HG03520 (cell line): ENCODE measurements at regions not wholly inside any gene's neighbourhood (a gene's known extent, or its start where the extent isn't known, plus 50 kb on each side); places are given as distances from the start of the nearest gene placed in this dataset.

Source experiments
- ATAC-seq: cut with Tn5 transposase; IDR thresholded peaks from one replicate; pipeline ENCODE4 v1.9.1; 2021; ENCODE audit warnings: mild to moderate bottlenecking, moderate library complexity; ENCODE audit not compliant: unreplicated experiment

DNA sequence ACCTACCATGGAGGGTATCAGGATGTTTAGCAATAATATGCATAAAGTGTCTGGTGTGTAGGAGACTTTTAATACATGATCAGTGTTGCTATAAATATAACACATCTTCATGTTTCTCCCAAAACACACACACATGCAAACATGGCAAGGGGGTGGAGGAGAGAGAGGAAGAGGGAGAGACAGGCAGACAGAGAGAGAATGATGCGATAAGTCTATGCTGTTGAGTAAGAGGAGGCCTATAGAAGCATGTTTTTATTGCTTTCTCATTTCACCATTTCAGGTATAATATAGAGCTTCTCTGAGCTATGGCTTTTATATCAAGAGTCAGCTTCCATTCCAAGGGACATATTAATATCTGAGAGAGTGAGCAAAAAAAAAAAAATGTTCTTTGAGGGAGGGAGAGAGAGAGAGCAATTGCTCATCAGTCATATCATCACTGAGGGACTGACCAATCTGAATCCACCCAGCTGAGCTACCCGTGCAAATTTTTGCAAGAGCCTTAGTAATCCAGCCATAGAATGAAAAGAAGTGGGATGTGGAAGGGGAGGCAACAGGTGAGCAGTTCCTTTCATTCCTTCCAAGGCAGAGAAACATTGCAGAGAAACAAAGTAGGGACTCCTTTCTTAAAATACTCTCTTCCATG, 54.8 kb upstream of the RASSF8 start:
- ATAC-seq = no peak

DNA sequence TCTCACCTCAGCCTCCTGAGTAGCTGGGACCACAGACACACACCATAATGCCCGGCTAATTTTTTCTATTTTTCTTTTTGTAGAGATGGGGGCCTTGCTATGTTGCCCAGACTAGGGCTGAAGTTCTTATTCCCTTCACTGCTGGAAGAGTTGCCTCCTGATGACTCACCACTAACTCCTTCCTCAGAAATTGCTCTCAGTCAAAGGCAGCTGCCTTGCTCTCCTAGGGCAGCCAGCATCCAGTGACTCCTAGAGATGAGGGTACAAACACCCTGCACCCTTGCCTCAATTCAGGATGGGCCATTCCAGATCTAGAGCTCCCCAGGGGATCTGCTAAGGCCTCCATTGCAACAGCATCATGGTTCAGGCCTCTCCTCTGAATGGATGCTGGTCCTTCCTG, 54.0 kb upstream of the RASSF8 start:
- ATAC-seq = no peak

DNA sequence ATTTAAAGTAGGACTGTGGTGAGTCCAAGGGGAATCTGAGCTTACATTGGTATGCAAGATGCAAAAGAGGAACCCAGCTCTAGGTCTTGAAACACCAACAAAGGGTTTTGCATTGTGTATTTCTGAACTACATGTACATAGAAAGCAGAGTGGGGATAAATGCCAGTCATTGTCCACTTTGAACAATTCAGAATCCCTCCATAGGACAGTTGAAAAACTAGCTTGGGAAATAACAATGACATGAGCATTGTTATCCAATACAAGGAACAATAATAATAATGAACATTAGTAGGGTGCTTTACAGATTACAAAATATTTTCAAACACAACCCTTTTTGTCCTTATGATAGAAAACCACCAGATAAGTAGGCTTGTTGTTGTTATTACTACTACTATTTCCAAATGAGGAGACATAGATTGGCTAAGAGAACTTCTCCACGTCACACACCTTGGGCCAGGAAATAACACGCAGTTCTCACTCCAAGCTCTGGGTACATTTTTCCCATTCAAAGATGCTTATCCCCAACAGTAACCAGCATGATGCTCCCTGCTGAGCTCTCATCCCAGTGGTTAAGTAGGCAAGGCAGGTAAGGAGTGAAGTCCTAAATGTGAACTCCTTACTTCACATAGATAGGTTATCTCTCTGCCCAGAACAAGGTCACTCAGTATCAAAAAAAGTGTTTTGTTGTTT, 51.7 kb upstream of the RASSF8 start:
- no peak for ATAC-seq
